Hematopoietic multipotent progenitor cell treated with erythropoietin and hydrocortisone succinate and interleukin-3 and kit ligand, for 17 days (in vitro differentiated cells): ENCODE measurements at regions not wholly inside any gene's neighbourhood (a gene's known extent, or its start where the extent isn't known, plus 50 kb on each side); places are given as distances from the start of the nearest gene placed in this dataset.

ENCODE experiments used
- DNase-seq: peaks from one replicate; pipeline ENCODE4 v3.0.0-alpha.2; 2015; ENCODE audit warnings: low spot score

DNA sequence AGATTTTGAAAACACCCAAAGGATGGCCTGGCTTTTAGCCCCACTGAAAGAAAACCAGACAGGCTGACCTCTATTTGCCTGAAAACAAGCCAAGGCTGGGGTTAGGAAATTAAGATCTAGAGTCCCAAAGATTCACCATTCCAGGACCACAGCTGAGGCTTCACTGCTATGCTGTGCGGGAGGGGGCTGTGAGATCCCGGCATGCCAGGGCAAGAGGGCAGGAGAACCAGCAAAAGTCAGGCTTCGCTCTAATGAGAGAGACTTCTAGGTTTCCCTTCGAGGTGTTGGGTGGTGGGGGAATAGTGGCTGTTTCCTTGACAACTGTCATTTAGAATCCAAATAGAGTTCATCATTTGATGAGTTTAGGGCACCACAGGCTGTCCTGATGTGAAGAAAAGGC, 152.9 kb upstream of the NFIB start:
- no peak for DNase-seq

DNA sequence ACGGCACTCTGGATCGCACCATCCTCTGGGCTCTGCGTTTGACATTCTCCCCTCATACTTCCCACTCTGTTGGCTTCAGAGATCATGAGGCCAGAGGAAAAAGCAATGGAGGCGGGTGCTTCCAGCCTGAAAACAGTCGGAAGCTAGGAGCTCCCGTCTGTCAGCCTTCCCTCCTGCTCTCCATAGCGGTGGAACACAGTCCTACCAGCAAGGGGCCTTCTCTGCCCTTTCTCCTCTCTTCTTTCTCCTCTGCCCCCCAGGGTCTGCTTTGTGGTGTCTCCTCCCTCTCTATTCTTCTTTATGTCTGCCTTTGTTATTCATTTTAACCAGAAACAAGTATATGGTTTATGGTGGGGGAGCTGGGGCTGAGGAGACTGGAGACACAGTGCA, 152.5 kb upstream of the NFIB start:
- no peak for DNase-seq

DNA sequence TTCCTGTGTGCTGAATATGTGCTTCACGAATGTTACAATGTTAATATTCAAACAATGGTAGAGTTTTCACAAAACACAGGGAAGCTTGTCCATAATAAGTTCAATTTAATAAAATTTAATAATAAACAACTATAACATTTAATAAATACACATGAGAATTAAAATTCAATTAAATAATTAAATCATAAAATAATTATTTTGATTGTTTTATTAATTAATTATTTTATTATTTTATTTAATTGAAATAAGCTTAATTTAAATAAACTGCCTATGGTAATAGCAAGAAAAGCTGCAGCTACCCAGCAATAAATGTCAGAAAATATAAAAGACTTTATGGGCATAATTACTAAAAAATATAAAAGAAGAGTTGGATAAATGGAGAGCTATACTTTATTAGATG, 149.0 kb upstream of the NFIB start:
- no peak for DNase-seq

DNA sequence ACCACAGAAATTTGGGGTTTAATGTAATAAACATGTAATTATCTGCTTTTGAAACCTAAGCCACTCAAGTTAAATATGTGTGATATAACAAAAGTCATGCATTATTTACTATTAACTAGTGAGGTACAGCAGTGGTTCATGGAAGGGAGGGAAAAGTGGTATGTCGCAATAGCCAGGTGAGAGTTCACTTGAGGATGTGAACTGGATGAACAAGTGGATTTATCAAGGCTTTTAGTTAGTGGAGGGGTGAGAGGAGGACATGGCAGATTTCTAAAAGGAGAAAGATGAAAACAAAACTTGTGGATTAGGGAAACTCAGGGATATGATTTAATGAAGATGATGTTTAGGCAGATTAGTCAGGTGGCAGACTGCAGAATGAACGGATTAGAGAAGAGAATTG, 141.3 kb upstream of the NFIB start:
- DNase-seq = no peak

DNA sequence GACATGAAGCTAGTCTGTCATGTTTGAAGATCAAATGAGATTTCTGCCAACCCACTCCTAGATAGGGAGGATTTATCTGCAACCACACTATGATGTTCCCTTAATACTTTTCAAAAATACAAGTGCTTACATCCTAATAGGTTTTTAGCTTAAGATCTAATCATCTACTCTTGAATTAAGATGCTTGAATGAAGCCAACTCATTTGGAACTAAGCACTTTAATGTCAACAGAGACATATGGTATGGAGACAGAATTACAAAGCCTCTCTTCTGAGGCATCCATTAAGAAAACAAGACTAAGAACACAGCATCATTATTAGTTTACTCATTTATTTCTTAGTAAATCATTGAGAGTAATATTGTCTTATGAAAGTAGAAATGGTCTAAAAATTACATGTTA, 139.3 kb upstream of the NFIB start:
- DNase-seq = no peak

DNA sequence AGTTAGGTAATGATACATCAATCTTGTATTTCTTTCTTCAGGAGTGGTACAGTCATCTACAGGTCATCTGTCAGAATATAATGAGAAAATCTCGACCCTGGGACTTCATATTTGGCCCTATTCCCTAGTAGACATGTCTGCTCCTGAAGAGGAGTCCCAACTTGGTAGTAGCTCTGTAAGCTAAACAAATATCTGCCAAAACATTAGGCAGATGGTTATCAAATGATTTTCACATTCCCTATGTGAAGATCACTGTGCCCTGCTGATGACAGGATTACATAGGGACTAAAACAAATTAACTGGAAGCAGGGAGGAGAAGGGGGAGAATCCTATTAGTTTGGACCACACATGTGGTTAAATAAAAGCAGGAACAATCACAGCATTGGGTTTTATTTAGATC, 138.6 kb upstream of the NFIB start:
- DNase-seq = no peak

DNA sequence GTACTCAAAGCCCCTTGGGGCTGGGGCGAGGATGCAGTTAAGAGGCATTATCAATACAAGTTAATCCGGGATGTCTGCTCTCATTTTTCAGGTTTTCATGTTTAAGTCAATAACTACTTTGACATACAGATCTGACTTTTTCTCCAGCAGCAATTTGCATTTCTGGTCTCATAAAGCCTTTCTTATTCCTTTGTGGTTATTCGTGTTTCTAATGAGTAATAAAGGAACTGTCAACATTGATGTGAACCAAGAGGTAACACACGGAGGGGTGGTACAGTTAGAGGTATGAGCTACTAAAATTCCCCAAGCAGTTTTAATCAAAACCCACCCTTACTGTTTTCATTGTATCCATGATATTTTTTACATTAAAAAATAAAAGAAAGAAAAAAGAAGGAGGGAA, 138.0 kb upstream of the NFIB start:
- no peak for DNase-seq

DNA sequence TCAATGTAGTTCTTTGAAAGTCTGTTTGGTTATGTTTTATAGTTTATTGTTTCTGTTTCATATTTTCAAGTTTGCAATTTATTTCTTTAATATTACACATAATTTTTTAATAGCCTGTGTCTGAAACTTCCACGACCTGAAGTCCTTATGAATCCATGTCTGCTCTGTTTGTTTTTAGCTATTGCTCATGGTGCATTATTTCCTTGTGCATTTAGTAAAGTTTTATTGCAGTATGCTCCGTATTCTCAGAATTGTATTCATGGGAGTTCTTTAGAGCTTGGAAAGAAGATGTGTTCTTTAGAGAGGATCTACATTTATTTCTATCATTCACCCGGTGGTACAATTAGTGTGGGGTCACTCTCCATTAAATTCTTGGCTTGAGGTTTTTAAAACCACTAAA, 133.2 kb upstream of the NFIB start:
- no peak for DNase-seq

DNA sequence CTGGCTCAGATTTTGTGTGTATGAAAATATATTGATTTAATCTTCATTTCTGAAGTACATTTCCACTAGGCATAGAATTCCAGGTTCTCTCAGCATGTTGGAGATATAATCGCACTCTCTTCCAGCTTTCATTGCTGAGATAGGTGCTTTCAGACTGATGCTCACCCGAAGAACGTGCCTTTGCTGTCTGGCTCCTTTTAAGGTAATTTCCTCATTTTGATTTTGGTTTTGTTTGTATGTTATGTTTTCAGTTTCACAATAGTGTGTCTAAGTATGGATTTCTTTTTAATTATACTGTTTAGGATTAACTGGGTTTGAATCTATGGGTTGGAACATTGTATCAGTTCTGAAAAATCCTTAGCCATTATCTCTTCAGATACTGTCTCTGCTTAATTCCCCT, 132.0 kb upstream of the NFIB start:
- DNase-seq = no peak

DNA sequence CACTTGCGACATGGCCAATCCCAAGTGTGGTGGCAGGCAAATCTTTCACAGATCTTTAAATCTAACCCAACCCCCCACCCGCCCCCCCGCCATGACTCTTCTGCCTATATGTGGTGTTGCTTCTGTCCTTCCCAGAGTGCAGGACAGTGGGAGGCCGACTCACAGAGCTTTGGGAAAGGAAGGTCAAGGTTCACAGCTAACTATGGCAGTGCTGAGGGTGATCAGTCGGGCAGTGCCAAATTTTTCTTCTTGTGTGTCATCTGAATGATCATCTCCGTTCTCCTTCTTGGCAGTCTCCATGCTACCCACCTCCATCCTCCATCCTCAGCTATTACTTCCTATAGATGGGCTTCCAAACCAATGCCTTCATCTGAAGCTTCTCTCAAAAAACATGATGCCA, 129.0 kb upstream of the NFIB start:
- DNase-seq = no peak

DNA sequence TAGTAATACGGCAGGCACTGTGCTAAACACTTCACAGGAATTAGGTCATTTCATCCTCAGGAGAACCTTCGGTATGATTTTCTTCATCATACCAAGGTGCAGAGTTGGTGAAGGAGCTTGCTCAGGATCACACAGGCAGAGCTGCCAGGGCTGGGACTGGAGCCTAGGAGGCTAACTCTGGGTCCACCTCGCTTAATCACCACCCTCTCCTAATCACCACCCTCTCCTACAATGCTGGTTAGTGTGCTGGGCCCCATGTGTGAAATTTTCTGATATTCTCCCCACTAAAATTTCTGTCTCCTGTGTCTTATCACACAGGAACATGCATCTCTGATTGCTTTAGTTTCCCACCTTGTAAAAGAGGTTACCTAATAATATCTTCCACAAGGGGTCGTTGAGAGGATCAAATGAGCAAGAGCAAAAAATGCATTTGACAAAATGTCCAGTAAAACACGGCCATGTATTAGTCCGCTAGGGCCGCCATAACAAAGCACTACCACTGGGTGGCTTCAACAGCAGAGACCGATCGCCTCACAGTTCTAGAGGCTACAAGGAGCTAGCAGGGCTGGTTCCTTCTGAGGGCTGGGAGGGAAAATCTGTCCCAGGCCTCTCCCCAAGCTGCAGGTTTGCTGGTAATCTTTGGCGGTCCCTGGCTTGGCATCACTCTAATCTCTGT, 128.2 kb upstream of the NFIB start:
- no peak for DNase-seq

DNA sequence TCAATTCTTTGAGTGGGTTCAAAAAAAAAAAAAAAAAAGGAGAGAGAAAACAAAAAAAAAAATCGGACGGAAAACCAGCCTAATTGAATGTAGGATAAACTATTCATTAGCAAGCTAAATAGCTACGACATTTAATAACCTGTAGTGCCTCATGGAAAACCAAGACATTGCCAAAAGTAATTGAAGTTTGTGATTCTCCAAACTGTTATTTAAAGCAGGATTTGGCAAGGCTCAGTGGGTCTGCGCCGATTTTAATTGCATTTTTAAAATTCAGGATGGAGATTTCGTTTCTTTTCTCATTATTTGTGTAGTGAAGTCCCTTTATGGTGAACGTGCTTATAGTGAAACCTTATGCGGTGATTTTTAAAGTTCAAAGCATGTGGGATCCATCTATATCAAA, 127.2 kb upstream of the NFIB start:
- DNase-seq = no peak

DNA sequence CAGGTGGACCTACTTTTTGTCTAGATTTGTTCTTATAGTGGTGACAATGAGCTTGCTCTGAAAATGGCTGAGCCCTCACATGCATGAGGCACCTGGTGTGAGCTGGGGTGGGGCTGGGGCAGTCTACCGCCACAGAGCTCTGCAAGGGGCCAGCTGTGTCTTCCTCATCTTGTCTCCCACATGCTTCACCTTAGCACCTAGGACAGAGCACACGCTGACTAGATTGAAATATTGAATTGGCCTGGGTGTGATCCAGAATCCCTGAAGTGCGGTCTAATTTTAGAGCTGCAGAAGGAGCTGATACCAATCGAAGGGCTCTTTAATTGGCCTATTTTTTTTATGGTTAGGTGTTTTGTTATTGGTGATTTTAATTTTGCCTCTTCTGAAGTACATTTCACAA, 126.1 kb upstream of the NFIB start:
- no peak for DNase-seq

DNA sequence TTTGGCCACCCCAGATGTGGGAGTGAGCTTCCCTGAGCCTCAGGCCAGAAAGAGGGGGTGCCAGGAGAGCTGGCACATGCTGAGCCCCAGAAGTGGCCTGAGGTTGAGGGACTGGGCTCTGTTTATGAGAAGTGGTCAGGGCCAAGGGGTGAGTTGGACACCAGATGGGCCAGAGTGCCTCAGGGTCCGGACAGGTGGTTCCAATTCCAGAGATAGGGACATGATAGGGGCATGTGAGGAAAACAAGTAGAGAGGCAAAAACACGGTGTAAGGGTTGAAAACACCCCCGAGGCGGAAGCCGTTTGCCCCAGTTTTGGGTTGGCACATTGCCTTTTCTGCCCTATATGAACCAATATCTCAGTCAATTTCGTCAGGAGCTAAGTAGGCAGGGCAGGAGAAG, 125.6 kb upstream of the NFIB start:
- no peak for DNase-seq

DNA sequence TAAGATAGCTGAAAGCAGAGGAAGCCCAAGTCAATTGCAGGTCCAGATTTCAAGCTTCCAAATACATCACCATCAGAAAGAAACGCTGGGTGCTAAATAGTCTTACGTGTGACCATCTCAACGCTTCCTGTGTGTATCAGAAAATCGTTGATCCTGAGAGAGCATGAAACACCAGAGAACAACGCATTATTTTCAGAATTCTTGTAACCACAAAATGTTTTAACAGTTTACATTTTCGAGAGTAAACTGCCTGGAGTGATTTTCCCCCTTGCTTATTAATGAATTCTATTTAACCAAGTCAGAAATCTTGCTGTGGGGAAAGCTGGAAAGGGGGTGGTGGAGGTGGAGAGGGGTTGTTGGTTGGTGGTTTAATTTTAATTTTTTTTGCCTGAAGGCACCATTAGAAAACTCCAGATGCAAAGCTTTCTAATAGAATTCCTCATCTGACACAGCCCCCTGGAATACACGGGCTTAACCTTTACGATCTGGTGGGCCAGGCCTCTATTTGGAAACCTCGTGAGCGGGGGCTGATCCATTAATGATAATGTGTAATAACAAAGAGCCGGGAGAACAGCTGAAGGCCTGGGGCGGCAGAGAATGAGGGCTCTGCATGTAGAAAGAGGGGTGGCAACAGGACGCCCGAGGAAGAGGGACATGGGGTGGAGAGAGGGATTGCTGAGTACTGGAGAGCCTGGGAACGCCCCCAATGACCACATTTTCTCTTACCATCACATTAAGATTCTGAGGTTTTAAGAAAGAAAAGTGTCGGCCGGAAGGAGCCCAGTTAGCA, 124.5 kb upstream of the NFIB start:
- no peak for DNase-seq

DNA sequence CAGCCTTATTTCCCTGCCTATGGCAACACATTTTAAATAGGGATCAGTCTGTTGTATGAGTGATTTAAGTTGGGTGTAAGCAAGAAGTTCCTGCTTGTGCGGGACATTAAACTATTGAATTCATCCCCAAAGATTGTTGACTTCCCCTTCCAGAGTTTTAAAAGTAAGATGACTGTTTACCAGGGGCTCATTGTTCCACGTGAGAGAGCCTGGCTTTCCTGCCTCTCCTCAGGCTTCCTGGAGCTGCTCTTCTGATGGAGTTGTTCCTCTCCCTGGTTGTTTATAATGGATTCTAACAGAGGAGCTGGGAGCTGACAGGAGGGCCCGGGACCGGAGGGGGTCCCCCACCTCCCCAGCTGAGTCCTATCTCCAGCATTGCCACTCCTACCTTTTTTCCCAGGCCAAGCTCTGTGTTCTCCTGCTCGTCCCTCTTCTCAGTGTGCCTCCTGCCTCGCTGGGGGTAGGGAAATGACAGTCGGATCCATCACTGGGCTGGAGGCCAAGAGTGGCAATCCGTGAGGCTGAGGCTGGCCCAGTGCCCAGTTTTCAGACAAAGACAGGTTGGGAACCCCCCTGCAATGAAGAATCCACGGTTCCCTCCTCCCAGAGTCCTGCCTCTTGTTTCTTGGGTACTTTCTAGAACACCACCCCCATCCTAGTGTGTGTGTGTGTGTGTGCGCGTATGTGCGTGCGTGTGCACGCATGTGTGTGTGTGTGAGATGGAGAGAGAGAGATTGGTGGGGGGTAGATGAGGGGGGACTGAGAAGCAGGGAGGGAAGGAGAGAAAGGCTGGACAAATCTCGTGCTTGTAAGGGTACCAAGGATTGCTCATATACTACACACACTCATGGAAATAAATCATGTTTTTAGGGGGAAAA, 123.7 kb upstream of the NFIB start:
- no peak for DNase-seq

DNA sequence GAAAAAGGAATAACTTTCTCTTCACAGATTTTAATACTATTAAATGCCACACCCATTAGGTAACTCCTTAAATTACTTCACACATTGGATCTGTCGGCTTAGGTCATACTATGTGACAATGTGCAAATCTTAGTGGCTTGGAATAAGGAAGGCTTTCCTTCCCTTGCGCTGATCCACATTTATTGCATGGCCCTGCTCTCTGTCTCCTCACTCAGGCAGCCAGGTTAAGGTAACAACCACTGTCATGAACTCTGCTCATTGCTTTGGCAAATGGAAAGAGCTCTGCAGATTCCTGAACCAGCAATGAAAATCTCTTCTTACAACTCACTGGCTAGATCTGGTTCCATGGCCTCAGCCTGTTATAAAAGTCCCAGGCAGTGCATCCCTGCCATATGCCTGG, 121.9 kb upstream of the NFIB start:
- no peak for DNase-seq

DNA sequence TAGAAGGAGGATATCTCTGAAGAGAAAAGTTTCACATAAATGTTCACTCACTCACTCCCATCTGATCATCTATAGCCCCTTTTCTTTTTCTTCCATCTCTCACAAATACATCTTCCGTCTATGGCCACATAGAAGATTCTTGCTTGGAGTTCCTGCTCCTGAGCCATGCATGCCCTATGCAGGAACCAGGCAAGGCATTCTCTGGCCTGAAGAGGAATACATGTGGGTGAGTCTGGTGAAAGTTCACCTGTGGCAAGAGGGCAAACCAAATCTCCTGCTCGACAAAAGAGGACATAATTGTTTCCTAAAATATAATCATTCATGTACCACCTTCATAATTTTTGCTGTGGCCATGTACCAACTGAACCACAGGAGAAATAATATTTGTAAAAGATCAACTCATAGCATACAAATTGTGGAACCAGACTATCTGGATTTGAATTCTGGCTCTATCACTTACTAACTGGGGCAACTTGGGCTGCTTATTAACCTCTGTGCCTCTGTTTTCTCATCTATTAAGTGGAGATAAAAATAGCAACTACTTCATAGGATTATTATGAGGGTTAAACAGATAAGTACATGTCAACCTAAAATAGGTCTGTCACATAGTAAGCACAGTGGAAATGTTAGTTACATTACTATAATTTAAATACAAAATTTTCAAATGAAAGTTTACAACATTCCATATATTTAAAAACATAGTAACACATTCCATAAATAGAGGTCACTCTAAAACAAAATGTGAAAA, 121.2 kb upstream of the NFIB start:
- no peak for DNase-seq

DNA sequence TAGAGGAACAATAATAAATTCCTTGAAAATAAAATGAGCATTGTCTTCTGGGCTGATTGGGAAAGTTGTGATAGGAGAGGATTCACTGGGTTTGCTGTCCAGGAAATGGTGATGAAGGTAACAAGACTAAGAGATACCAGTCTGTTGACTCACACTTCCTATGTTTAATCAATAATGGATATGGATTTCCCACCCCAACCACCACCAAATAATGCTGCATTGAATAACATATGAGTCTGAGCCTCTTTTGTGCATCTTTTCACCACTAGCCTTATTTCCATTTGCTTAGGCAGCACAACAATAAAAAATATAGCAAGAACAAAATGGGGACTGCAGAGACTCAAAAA, 120.2 kb upstream of the NFIB start:
- DNase-seq = no peak

DNA sequence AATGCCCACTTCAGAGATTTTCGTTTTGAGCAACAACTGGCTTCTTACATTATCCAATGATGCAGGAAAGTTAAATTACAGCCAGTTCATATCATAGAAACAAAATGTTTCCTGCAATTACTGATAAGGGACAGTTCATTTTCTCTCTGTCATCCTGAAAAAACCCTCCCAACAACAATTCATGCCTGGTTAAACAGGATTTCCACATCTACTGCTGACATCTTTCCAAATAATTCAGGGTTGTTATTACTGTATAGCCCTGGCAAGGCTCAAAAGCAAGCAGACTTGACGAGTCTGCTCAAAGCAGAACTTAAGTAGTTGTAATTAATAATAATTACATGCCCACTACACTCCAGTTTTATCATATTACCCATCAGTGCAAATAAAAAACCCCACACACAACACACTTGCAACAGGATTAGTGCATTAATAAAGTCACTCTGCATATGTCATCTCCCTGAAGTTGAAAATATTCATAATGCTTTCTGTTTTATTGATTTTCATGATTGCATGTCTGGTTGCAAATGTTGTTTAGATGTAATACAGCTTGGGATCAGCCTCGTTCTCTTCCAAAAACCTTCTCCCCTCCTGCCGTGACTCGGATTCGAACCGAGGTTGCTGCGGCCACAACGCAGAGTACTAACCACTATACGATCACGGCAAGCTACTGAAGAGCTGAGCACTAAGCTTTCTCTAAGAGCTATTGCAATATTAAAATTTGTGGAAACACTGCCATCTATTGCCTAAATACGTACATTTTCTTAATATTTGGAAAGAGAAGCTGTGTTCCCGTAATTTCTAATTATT, 119.6 kb upstream of the NFIB start:
- peak; percentile 57 for DNase-seq

DNA sequence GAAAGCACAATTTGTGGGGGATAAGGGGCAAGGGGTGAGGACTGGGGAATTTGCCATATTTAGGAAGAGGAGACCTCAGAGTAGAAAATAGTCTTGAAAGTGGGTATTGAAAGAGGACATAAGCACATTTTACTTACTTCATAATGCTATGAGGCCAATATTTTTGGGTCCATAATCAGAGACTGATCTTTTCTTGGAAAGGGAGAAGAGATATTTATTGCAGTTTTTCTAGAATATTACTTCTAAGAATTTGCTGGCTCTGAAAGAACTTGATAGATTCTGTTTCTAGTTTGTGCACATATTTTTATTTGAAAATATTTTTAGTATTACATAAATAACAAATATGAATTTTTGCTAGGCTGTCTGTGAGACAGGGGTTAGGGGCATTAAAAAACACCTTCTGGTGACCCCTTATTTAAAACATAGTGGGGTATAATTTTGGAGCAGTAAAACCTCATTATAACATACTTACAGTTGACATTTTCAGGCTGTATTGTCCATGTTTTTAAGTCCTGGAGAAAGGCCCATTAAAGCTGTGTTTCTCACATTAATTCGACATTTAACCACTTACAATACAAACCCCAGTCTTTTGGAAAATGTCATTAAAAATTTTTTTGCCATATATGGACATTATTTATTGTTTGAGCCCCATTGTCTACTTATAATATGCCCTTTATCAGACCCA, 118.9 kb upstream of the NFIB start:
- no peak for DNase-seq
